Fibroblast of upper back skin (primary cell): ENCODE measurements at regions not wholly inside any gene's neighbourhood (a gene's known extent, or its start where the extent isn't known, plus 50 kb on each side); places are given as distances from the start of the nearest gene placed in this dataset.

ENCODE experiments used
- DNase-seq: peaks from one replicate; pipeline ENCODE4 v3.0.0-alpha.2; 2013

GRCh38 chr3:72698154-72698917 lies 149.9 kb downstream of the SHQ1 start:
- no peak for DNase-seq

GRCh38 chr3:72697717-72698116 lies 150.5 kb downstream of the SHQ1 start:
- DNase-seq = no peak

GRCh38 chr3:72696815-72697214 lies 151.4 kb downstream of the SHQ1 start:
- DNase-seq = no peak

- peak; percentile 56 for DNase-seq
Measured at GRCh38 chr3:72694398-72694797, 153.8 kb downstream of the SHQ1 start.

GRCh38 chr3:72692990-72693389 lies 155.3 kb downstream of the SHQ1 start:
- DNase-seq = no peak

GRCh38 chr3:72690629-72691028 lies 157.6 kb downstream of the SHQ1 start:
- DNase-seq = peak; percentile 20

GRCh38 chr3:72682936-72683452 lies 165.3 kb downstream of the SHQ1 start:
- DNase-seq = no peak

- no peak for DNase-seq
Measured at GRCh38 chr3:72681598-72681997, 166.6 kb downstream of the SHQ1 start.

- DNase-seq = no peak
Measured at GRCh38 chr3:72680766-72681165, 167.5 kb downstream of the SHQ1 start.

- peak; percentile 90 for DNase-seq
Measured at GRCh38 chr3:72679540-72680198, 168.6 kb downstream of the SHQ1 start.

- no peak for DNase-seq
Measured at GRCh38 chr3:72678867-72679266, 169.4 kb downstream of the SHQ1 start.

- no peak for DNase-seq
Measured at GRCh38 chr3:72678380-72678779, 169.9 kb downstream of the SHQ1 start.

- DNase-seq = no peak
Measured at GRCh38 chr3:72675243-72675642, 173.0 kb downstream of the SHQ1 start.

GRCh38 chr3:72673011-72673771 lies 175.1 kb downstream of the SHQ1 start:
- DNase-seq = no peak

- no peak for DNase-seq
Measured at GRCh38 chr3:72669224-72669623, 179.0 kb downstream of the SHQ1 start.

GRCh38 chr3:72666447-72666755 lies 181.8 kb downstream of the SHQ1 start:
- no peak for DNase-seq

- no peak for DNase-seq
Measured at GRCh38 chr3:72665701-72666446, 182.4 kb downstream of the SHQ1 start.

GRCh38 chr3:72665103-72665502 lies 183.1 kb downstream of the SHQ1 start:
- DNase-seq = no peak

- peak; percentile 31 for DNase-seq
Measured at GRCh38 chr3:72664184-72664975, 183.9 kb downstream of the SHQ1 start.

- no peak for DNase-seq
Measured at GRCh38 chr3:72663429-72663828, 184.8 kb downstream of the SHQ1 start.

GRCh38 chr3:72661115-72661457 lies 187.2 kb downstream of the SHQ1 start:
- peak; percentile 71 for DNase-seq
